MM.1S (cell line): ENCODE measurements at regions not wholly inside any gene's neighbourhood (a gene's known extent, or its start where the extent isn't known, plus 50 kb on each side); places are given as distances from the start of the nearest gene placed in this dataset.

ENCODE experiments used
- EZH2 ChIP-seq: fragments of 300-600 bp; sonication (generic); optimal IDR thresholded peaks from 2 replicates; pipeline ENCODE3; 2017; ENCODE audit warnings: low read depth, mild to moderate bottlenecking, antibody characterized with exemption, low read length, mixed read lengths
- EZH2phosphoT487 ChIP-seq: fragments of 300-600 bp; sonication (generic); IDR thresholded peaks from 2 replicates; pipeline ENCODE4 v1.6.1; 2018; ENCODE audit warnings: antibody characterized with exemption, low read length
- TF ChIP-seq, protein P1 (sequence below): fragments of 300-600 bp; sonication (generic); IDR thresholded peaks from 2 replicates; pipeline ENCODE4 v1.5.1; 2016; ENCODE audit warnings: antibody characterized with exemption, low read length, mixed read lengths

GRCh38 chr9:108167136-108167900 lies 677.7 kb upstream of the KLF4 start:
- TF ChIP-seq, protein P1, sequence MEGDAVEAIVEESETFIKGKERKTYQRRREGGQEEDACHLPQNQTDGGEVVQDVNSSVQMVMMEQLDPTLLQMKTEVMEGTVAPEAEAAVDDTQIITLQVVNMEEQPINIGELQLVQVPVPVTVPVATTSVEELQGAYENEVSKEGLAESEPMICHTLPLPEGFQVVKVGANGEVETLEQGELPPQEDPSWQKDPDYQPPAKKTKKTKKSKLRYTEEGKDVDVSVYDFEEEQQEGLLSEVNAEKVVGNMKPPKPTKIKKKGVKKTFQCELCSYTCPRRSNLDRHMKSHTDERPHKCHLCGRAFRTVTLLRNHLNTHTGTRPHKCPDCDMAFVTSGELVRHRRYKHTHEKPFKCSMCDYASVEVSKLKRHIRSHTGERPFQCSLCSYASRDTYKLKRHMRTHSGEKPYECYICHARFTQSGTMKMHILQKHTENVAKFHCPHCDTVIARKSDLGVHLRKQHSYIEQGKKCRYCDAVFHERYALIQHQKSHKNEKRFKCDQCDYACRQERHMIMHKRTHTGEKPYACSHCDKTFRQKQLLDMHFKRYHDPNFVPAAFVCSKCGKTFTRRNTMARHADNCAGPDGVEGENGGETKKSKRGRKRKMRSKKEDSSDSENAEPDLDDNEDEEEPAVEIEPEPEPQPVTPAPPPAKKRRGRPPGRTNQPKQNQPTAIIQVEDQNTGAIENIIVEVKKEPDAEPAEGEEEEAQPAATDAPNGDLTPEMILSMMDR, result no peak
- TF ChIP-seq EZH2, result no peak
- TF ChIP-seq EZH2phosphoT487, result no peak
